H9 (cell line): ENCODE measurements at regions not wholly inside any gene's neighbourhood (a gene's known extent, or its start where the extent isn't known, plus 50 kb on each side); places are given as distances from the start of the nearest gene placed in this dataset.
A peak's percentile ranks its signal among the peaks of the same experiment; 100 is the strongest.

Experiments
- DNase-seq: peaks from one replicate; pipeline ENCODE4 v3.0.0-alpha.2; 2017
- H2AFZ ChIP-seq: one replicate; pipeline ENCODE4 v1.6.1; 2013; ENCODE audit warnings: mild to moderate bottlenecking, low read length, control low read depth, moderate library complexity
- H2AK5ac ChIP-seq: 2 replicates; pipeline ENCODE4 v1.6.1; 2013; ENCODE audit warnings: low read length, control low read depth, mixed read lengths; ENCODE audit not compliant: insufficient read length
- H2BK120ac ChIP-seq: one replicate; pipeline ENCODE4 v1.6.1; 2013; ENCODE audit warnings: low read depth, mild to moderate bottlenecking, low read length, control low read depth, inconsistent platforms; ENCODE audit not compliant: poor library complexity, severe bottlenecking
- H2BK12ac ChIP-seq: 2 replicates; pipeline ENCODE4 v1.6.1; 2013; ENCODE audit warnings: low read length, control low read depth, mixed read lengths, low read depth; ENCODE audit not compliant: insufficient read length
- H2BK15ac ChIP-seq: 2 replicates; pipeline ENCODE4 v1.6.1; 2013; ENCODE audit warnings: low read depth, low read length, control low read depth
- H2BK20ac ChIP-seq: one replicate; pipeline ENCODE4 v1.6.1; 2013; ENCODE audit warnings: low read depth, mild to moderate bottlenecking, low read length, control low read depth, inconsistent platforms; ENCODE audit not compliant: poor library complexity, severe bottlenecking
- H2BK5ac ChIP-seq: 2 replicates; pipeline ENCODE4 v1.6.1; 2013; ENCODE audit warnings: low read length, control low read depth, mixed read lengths; ENCODE audit not compliant: insufficient read length
- H3K14ac ChIP-seq: 2 replicates; pipeline ENCODE4 v1.6.1; 2013; ENCODE audit warnings: low read length, control low read depth; ENCODE audit not compliant: insufficient read depth
- H3K18ac ChIP-seq: 2 replicates; pipeline ENCODE4 v1.6.1; 2013; ENCODE audit warnings: low read depth, mild to moderate bottlenecking, mixed read lengths, low read length, control low read depth; ENCODE audit not compliant: insufficient read length
- H3K23ac ChIP-seq: 2 replicates; pipeline ENCODE4 v1.6.1; 2013; ENCODE audit warnings: low read length, control low read depth, mixed read lengths, low read depth; ENCODE audit not compliant: insufficient read length
- H3K23me2 ChIP-seq: 2 replicates; pipeline ENCODE4 v1.6.1; 2013; ENCODE audit warnings: low read depth, mild to moderate bottlenecking, mixed read lengths, low read length, control low read depth; ENCODE audit not compliant: insufficient read length, poor library complexity, severe bottlenecking
- H3K27ac ChIP-seq: 2 replicates; pipeline ENCODE4 v1.5.1; 2013; ENCODE audit warnings: low read length, control low read depth, mixed read lengths, low read depth; ENCODE audit not compliant: insufficient read length
- H3K27me3 ChIP-seq: 2 replicates; pipeline ENCODE4 v1.6.1; 2013; ENCODE audit warnings: low read length, control low read depth, inconsistent platforms; ENCODE audit not compliant: insufficient read depth
- H3K4ac ChIP-seq: 2 replicates; pipeline ENCODE4 v1.6.1; 2013; ENCODE audit warnings: low read depth, mild to moderate bottlenecking, control low read depth, inconsistent platforms, low read length, moderate library complexity
- H3K4me1 ChIP-seq: 2 replicates; pipeline ENCODE4 v1.6.1; 2013; ENCODE audit warnings: low read length, control low read depth, inconsistent platforms; ENCODE audit not compliant: insufficient read depth
- H3K4me2 ChIP-seq: 2 replicates; pipeline ENCODE4 v1.6.1; 2013; ENCODE audit warnings: low read length, control low read depth, mixed read lengths; ENCODE audit not compliant: insufficient read length, insufficient read depth
- H3K56ac ChIP-seq: 2 replicates; pipeline ENCODE4 v1.6.1; 2013; ENCODE audit warnings: low read depth, mild to moderate bottlenecking, mixed read lengths, low read length, control low read depth; ENCODE audit not compliant: insufficient read length
- H3K79me1 ChIP-seq: 2 replicates; pipeline ENCODE4 v1.6.1; 2013; ENCODE audit warnings: low read depth, mild to moderate bottlenecking, moderate library complexity, low read length, control low read depth, inconsistent platforms; ENCODE audit not compliant: insufficient read depth, poor library complexity, severe bottlenecking
- H3K79me2 ChIP-seq: 2 replicates; pipeline ENCODE4 v1.6.1; 2013; ENCODE audit warnings: low read length, control low read depth, inconsistent platforms; ENCODE audit not compliant: insufficient read depth
- H3K9ac ChIP-seq: 2 replicates; pipeline ENCODE4 v1.6.1; 2013; ENCODE audit warnings: low read length, control low read depth, mixed read lengths; ENCODE audit not compliant: insufficient read length; ENCODE audit errors: extremely low read depth
- H3K9me3 ChIP-seq: one replicate; pipeline ENCODE4 v1.6.1; 2013; ENCODE audit warnings: low read depth, low read length, inconsistent platforms; ENCODE audit not compliant: control insufficient read depth
- H3T11ph ChIP-seq: one replicate; pipeline ENCODE4 v1.6.1; 2013; ENCODE audit warnings: mild to moderate bottlenecking, low read length, control low read depth, inconsistent platforms
- H4K20me1 ChIP-seq: one replicate; pipeline ENCODE4 v1.6.1; 2013; ENCODE audit not compliant: control insufficient read depth, insufficient read length, insufficient read depth
- H4K5ac ChIP-seq: 2 replicates; pipeline ENCODE4 v1.6.1; 2013; ENCODE audit warnings: low read depth, mild to moderate bottlenecking, mixed read lengths, low read length, control low read depth; ENCODE audit not compliant: insufficient read length
- H4K8ac ChIP-seq: replicated peaks from 2 replicates; pipeline ENCODE4 v1.6.1; 2013; ENCODE audit warnings: low read length, control low read depth, mixed read lengths, low read depth; ENCODE audit not compliant: insufficient read length
- H4K91ac ChIP-seq: 2 replicates; pipeline ENCODE4 v1.6.1; 2013; ENCODE audit warnings: low read depth, mild to moderate bottlenecking, moderate library complexity, mixed read lengths, low read length, control low read depth; ENCODE audit not compliant: insufficient read length
- H3K27ac Mint-ChIP-seq, 3 experiments: 2 replicates in 2 of 3; 3 replicates in 1 of 3; pipeline ENCODE4 v1.8.0; 2020 to 2021; ENCODE audit warnings: mixed read lengths in 3 of 3, mild to moderate bottlenecking in 1 of 3, moderate library complexity in 1 of 3
- H3K27me3 Mint-ChIP-seq: 2 replicates; pipeline ENCODE4 v1.8.0; 2021; ENCODE audit warnings: low read depth, mild to moderate bottlenecking, moderate library complexity, mixed read lengths
- H3K36me3 Mint-ChIP-seq, 3 experiments: 2 replicates in 2 of 3; 3 replicates in 1 of 3; pipeline ENCODE4 v1.8.0; 2020 to 2021; ENCODE audit warnings: low read depth in 3 of 3, mixed read lengths in 3 of 3; ENCODE audit not compliant: insufficient read depth in 1 of 3
- H3K4me1 Mint-ChIP-seq, 2 experiments: 2 replicates each; pipeline ENCODE4 v1.8.0; 2020; ENCODE audit warnings: mixed read lengths in 2 of 2
- H3K4me3 Mint-ChIP-seq, 2 experiments: 2 replicates in 1 of 2; 3 replicates in 1 of 2; pipeline ENCODE4 v1.8.0; 2020 to 2021; ENCODE audit warnings: mild to moderate bottlenecking in 2 of 2, mixed read lengths in 2 of 2, moderate library complexity in 1 of 2
- H3K9me3 Mint-ChIP-seq, 2 experiments: 2 replicates in 1 of 2; 3 replicates in 1 of 2; pipeline ENCODE4 v1.8.0; 2020; ENCODE audit warnings: mild to moderate bottlenecking in 2 of 2, mixed read lengths in 2 of 2, moderate library complexity in 1 of 2
- WGBS: extraction: QIAGEN DNeasy Blood & Tissue Kit; methylation state at CpG from one replicate; pipeline ENCODE4 v1.1.7; 2013; ENCODE audit warnings: missing lambda C conversion rate, low lambda C conversion rate, mixed read lengths; ENCODE audit not compliant: insufficient read length; ENCODE audit errors: extremely low coverage; 5-methylcytosine and 5-hydroxymethylcytosine counted together
- TF ChIP-seq, protein P1 (sequence below): fragments of 200-600 bp; sonication (generic); conservative IDR thresholded peaks from 3 replicates; pipeline ENCODE4 v1.8.0; 2021; ENCODE audit warnings: antibody characterized with exemption, mild to moderate bottlenecking

DNA sequence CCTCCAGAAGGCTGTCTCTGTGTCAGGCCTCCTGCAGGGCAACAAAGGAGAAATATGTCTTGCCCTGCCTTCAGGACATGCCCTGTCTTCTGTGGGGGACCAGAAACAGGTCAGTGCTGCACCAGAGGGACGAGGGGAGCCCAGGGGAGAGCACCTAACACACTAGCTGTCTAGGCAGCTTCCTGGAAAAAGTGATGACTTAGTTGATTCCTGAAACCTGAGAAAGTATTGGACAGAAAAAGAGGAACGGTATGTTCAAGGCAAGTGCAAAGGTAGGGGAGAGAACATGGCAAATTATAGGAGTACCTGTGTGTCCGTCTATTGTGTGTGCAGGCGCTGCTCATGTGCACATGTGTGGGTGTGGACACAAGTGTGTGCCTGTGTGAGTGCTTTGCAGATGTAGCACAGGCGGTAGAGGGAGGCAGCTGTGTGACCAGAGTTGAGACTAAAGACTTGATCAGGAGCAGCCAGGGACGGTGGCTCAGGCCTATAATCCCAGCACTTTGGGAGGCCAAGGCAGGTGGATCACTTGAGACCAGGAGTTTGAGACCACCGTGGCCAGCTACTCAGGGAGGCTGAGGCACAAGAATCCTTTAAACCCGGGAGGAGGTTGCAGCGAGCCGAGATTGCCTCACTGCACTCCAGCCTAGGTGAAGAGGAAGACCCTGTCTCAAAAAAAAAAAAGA, 119.5 kb downstream of the GYPC start:
- Histone ChIP-seq H4K91ac (no peak overlapping the region), H3K23ac (no peak overlapping the region), H3K18ac (no peak overlapping the region), H2BK5ac (no peak overlapping the region), H4K8ac (no peak overlapping the region), H3K9me3 (no peaks in the 10 kb centered on the region), H2BK20ac (no peak overlapping the region), H3K14ac (no peak overlapping the region; the same call in 1 of the 2 replicates), H3K4ac (no peak overlapping the region), H3K79me1 (no peaks in the 10 kb centered on the region), H4K5ac (no peak overlapping the region), H3K9ac (no peak overlapping the region), H2AK5ac (no peak overlapping the region), H2BK15ac (no peak overlapping the region), H3K79me2 (no peaks in the 10 kb centered on the region), H3K4me1 (no peaks in the 10 kb centered on the region), H4K20me1 (no peaks in the 10 kb centered on the region), H3K23me2 (peaks cover 8% of the 10 kb centered on the region), H3K27ac (no peak overlapping the region), H3K56ac (no peak overlapping the region), H2BK12ac (no peak overlapping the region), H3T11ph (no peak overlapping the region), H2AFZ (no peak overlapping the region), H3K27me3 (no peaks in the 10 kb centered on the region; the same call in 1 of the 2 replicates), H2BK120ac (no peak overlapping the region), H3K4me2 (no peak overlapping the region)
- no peaks in the 10 kb centered on the region for H3K36me3 Mint-ChIP-seq
- H3K4me3 Mint-ChIP-seq, result peak overlapping the region; percentile 73 to 77; a peak in 4 of 5 replicates
- no peak overlapping the region; a peak in 1 of 7 replicates for H3K27ac Mint-ChIP-seq
- H3K9me3 Mint-ChIP-seq, result 0 out of 5 replicates have a peak, but pooled peaks cover 0 to 3% of the 10 kb centered on the region in 2 experiments
- no CpG with 5 or more reads among the region's 10 CpGs for WGBS
- H3K4me1 Mint-ChIP-seq, result peaks cover 15% of the 10 kb centered on the region in 2 experiments
- H3K27me3 Mint-ChIP-seq, result peaks cover 28% of the 10 kb centered on the region
- DNase-seq, result no peak
- TF ChIP-seq, protein P1, sequence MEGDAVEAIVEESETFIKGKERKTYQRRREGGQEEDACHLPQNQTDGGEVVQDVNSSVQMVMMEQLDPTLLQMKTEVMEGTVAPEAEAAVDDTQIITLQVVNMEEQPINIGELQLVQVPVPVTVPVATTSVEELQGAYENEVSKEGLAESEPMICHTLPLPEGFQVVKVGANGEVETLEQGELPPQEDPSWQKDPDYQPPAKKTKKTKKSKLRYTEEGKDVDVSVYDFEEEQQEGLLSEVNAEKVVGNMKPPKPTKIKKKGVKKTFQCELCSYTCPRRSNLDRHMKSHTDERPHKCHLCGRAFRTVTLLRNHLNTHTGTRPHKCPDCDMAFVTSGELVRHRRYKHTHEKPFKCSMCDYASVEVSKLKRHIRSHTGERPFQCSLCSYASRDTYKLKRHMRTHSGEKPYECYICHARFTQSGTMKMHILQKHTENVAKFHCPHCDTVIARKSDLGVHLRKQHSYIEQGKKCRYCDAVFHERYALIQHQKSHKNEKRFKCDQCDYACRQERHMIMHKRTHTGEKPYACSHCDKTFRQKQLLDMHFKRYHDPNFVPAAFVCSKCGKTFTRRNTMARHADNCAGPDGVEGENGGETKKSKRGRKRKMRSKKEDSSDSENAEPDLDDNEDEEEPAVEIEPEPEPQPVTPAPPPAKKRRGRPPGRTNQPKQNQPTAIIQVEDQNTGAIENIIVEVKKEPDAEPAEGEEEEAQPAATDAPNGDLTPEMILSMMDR, result no peak
